ENCODE measurements at regions not wholly inside any gene's neighbourhood (a gene's known extent, or its start where the extent isn't known, plus 50 kb on each side); places are given as distances from the start of the nearest gene placed in this dataset.

DNA sequence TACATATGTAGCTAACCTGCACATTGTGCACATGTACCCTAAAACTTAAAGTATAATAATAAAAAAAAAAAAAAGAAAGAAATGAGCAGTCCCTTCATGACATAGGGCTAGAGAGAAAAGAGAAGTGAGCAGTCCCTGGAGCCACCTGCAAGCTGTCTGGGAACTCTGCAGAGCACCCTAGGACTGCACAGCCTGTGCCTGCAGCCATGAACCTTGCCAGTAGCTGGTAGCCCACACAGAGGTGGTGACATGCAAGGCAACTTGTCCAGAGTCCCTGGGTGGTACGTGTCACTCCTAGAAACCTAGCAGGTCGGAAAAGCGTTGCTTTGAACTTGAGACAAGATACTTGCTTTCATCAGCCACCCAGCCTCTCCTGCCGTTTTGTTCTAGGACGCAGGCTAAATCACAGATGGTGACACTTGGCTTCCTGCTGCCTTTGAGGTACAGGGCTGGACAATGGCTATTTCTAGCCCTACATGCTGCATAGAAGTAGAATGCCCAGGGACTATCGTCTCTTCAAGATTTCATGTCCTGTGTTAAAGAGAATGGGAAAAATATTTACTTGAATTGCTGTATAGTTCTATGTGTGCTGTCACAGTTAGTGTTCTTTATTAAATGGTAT lies 260.9 kb downstream of the LTN1 start:
- DNase-seq: no peak
- H3K36me3 ChIP-seq (replicated peaks): no peaks in the 10 kb centered on the region
- H3K27me3 ChIP-seq (replicated peaks): no peaks in the 10 kb centered on the region
- in situ Hi-C loops (cut with HindIII; ENCODE audit: low pct_ligation_motif_present, low sequenced_read_pairs): no loop called here
- TF ChIP-seq, protein P1, sequence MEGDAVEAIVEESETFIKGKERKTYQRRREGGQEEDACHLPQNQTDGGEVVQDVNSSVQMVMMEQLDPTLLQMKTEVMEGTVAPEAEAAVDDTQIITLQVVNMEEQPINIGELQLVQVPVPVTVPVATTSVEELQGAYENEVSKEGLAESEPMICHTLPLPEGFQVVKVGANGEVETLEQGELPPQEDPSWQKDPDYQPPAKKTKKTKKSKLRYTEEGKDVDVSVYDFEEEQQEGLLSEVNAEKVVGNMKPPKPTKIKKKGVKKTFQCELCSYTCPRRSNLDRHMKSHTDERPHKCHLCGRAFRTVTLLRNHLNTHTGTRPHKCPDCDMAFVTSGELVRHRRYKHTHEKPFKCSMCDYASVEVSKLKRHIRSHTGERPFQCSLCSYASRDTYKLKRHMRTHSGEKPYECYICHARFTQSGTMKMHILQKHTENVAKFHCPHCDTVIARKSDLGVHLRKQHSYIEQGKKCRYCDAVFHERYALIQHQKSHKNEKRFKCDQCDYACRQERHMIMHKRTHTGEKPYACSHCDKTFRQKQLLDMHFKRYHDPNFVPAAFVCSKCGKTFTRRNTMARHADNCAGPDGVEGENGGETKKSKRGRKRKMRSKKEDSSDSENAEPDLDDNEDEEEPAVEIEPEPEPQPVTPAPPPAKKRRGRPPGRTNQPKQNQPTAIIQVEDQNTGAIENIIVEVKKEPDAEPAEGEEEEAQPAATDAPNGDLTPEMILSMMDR (IDR thresholded peaks at IDR 0.05; ENCODE audit: low read depth, low read length, missing control alignments): no peak
- H3K27ac ChIP-seq: no peak overlapping the region
- H3K4me3 ChIP-seq (ENCODE audit: low read depth, low read length): no peak overlapping the region

DNA sequence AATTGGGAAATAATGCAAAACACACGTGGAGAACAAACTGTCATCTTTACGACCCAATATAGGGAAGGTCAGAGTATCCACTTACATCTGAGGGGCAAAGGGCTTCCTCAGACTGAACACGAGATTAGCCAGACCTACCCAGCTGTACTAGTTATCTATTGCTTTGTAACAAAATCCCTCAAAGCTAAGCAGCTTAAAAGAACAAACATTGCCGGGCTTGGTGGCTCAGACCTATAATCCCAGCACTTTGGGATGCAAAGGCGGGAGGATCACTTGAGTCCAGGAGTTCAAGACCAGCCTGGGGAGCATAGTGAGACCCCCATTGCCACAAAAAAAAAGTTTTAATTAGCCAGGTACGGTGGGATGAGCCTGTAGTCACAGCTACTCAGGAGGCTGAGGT lies 262.8 kb downstream of the LTN1 start:
- no peak overlapping the region for H3K4me3 ChIP-seq (ENCODE audit: low read depth, low read length)
- TF ChIP-seq, protein P1 (IDR thresholded peaks at IDR 0.05; ENCODE audit: low read depth, low read length, missing control alignments): no peak
- no peaks in the 10 kb centered on the region for H3K27me3 ChIP-seq (replicated peaks)
- no peak overlapping the region for H3K27ac ChIP-seq
- no peaks in the 10 kb centered on the region for H3K36me3 ChIP-seq (replicated peaks)
- no peak for DNase-seq
- in situ Hi-C loops (cut with HindIII; ENCODE audit: low pct_ligation_motif_present, low sequenced_read_pairs): no loop called here

DNA sequence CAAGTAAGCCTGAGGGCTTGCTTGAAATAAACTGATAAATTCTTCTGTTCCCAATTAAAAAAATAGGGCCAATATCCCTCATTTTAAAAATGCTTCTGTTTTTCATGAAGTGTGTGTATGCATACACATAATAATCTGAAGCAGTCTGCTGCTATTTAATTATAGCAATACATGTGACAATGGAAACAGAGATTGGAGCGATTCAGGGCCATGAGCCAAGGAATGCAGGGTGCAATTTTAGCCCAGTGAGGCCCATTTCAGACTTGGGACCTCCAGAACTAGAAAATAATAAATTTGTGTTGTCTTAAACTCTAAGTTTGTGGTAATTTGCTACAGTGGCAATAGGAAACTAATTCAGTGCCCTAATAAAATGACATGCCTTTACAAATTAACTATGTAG lies 264.9 kb downstream of the LTN1 start:
- H3K36me3 ChIP-seq (replicated peaks): no peaks in the 10 kb centered on the region
- H3K4me3 ChIP-seq (ENCODE audit: low read depth, low read length): no peak overlapping the region
- no peak overlapping the region for H3K27ac ChIP-seq
- no peaks in the 10 kb centered on the region for H3K27me3 ChIP-seq (replicated peaks)
- DNase-seq: no peak
- TF ChIP-seq, protein P1 (IDR thresholded peaks at IDR 0.05; ENCODE audit: low read depth, low read length, missing control alignments): no peak
- in situ Hi-C loops (cut with HindIII; ENCODE audit: low pct_ligation_motif_present, low sequenced_read_pairs): no loop called here

DNA sequence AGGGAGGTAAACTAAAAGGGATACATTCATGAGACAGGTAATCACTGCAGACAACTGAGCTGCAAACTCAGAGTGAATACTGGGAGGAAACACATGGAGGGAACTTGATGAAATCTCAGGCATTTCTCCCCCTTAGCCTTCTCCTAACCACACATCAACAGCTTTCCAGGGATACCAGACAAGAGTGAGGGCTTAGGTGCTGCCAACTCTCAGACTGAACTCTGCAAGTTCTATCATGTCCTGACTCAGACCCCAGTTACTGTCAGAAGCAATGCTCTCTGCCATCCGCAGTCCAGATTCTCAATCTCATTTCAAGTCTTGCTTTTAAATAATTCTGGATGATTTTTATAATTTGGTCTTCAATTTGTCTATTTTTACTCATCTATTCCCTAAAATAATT lies 267.3 kb downstream of the LTN1 start:
- H3K4me3 ChIP-seq (ENCODE audit: low read depth, low read length): no peak overlapping the region
- H3K27ac ChIP-seq: no peak overlapping the region
- H3K27me3 ChIP-seq (replicated peaks): no peaks in the 10 kb centered on the region
- in situ Hi-C loops (cut with HindIII; ENCODE audit: low pct_ligation_motif_present, low sequenced_read_pairs): no loop called here
- no peaks in the 10 kb centered on the region for H3K36me3 ChIP-seq (replicated peaks)
- no peak for DNase-seq
- TF ChIP-seq, protein P1 (IDR thresholded peaks at IDR 0.05; ENCODE audit: low read depth, low read length, missing control alignments): no peak

DNA sequence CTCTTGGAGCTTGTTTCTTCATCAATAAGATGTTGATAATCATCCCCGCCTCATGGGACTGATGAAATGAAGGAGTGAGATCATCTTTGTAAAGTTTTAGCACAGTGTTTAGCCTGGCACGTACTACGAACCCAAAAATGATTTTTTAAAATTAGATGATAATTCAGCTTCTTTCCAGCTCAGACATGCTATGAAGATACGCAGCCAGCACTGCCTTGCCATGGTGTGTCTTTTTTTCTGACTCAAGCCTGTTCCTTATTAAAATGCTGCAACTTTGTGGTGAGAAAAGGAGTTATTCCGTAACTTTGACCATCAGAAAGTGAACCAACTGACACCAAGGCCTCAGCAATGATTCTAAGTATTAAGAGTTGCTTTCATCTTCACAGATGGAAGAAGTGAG lies 269.0 kb downstream of the LTN1 start:
- no peaks in the 10 kb centered on the region for H3K27me3 ChIP-seq (replicated peaks)
- TF ChIP-seq, protein P1 (IDR thresholded peaks at IDR 0.05; ENCODE audit: low read depth, low read length, missing control alignments): no peak
- DNase-seq: no peak
- in situ Hi-C loops (cut with HindIII; ENCODE audit: low pct_ligation_motif_present, low sequenced_read_pairs): no loop called here
- H3K36me3 ChIP-seq (replicated peaks): no peaks in the 10 kb centered on the region
- no peak overlapping the region for H3K27ac ChIP-seq
- no peak overlapping the region for H3K4me3 ChIP-seq (ENCODE audit: low read depth, low read length)

DNA sequence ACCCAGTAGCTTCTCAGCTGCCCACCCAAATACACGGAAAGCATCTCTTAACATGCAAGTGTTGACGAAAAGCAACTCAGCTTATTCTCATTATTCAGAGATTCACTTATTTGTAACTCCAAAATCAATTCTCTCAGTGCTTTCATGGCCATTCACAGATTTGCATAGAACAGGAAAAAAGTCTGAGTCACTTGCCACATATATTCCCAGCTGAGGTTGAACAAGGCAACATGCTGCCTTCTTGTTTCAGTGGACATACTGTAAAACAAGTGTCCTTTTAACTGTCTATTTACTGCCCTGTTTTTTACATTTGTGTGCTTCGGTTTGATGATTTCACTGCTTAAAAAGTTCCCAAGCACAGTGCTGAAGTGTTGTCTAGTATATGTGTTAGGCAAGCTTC lies 273.0 kb downstream of the LTN1 start:
- DNase-seq: no peak
- in situ Hi-C loops (cut with HindIII; ENCODE audit: low pct_ligation_motif_present, low sequenced_read_pairs): no loop called here
- TF ChIP-seq, protein P1 (IDR thresholded peaks at IDR 0.05; ENCODE audit: low read depth, low read length, missing control alignments): no peak
- H3K27ac ChIP-seq: no peak overlapping the region
- H3K36me3 ChIP-seq (replicated peaks): no peaks in the 10 kb centered on the region
- no peaks in the 10 kb centered on the region for H3K27me3 ChIP-seq (replicated peaks)
- H3K4me3 ChIP-seq (ENCODE audit: low read depth, low read length): no peak overlapping the region

All from brain microvascular endothelial cell (primary cell).